T-helper 1 cell (primary cell): ENCODE measurements at regions not wholly inside any gene's neighbourhood (a gene's known extent, or its start where the extent isn't known, plus 50 kb on each side); places are given as distances from the start of the nearest gene placed in this dataset.
"Not testable (repeated sequence)": the region's sequence is repeated elsewhere in the genome, so short reads cannot be mapped to it uniquely, and the experiment has no call there.

ENCODE experiments used
- DNase-seq, 5 donors: peaks; one replicate each; pipeline ENCODE4 v3.0.0-alpha.2; 2012 to 2020

DNA sequence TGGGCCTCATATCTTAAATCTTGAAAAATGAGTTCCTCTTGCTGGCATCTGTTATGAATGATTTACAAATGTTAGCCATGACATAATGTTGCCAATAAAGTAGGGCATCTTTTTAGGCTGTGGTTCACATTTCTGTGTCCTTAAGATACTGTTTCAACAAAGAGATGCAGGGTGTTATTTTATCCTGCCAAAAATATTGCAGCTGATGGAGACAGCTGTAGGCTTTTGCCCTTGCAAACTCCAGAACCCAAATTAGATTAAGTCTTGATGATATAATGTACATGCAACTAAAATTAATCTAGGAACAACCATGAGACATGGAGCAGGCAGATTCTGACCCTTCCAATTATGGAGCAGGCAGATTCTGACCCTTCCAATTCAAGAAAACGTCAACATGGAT lies 228.2 kb upstream of the GRIN3A start:
- DNase-seq, result no peak

DNA sequence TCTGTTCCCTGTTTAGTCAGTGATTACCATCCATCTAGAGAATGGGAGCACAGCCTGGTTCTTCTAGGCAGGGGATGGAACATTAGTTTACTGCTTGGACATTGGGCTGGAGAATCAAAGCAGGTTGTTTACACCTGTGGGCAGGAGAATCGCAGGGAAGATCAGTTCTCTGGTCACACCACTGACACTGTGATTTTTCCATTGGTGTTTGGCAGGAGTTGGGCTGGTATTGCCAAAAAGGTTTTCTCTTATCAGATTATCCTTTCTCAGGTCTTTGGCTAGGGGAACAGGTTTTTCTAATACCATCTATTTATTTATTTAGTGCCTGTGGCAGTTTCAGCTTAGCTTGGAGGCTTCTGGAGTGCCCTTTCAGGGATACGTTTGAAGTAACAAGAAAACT lies 219.3 kb upstream of the GRIN3A start:
- no peak for DNase-seq

DNA sequence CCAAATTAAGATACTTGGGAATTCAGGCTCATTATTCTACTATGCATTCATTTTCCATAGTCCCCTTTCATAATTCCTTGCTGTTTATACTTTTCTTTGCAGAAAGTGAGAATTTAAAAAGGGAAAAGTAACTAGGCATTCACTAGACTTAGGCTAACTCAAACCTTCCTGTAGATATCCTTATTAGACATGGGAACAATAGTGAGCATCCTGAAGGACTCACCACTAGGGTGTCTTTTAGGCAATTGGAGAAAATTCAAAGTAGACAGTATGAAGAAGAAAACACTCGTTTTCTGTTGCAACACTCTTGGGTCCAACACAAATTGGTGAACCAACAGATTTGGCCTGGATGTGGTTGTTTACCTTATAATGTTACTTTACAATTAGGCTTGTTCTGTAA lies 213.2 kb upstream of the GRIN3A start:
- DNase-seq, result no peak

DNA sequence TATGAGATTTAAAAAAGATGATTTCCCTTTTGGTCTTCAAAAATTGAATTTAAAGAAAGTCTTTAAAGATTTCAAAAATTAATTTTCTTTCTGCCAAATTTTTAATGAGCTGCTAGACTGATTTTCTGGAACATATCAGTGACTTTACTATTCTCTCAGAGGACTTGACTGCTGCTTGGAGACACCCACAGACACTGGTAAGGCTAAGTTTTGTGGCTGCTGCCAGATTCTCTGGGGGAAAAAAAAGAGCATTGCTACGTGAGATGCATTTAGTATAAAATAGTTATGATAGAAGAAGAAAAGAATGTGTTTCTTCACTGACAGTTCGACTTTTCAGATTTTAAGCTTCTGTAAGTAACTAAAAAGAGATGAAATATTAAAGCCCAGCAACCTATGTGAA lies 193.3 kb upstream of the GRIN3A start:
- DNase-seq, result no peak

DNA sequence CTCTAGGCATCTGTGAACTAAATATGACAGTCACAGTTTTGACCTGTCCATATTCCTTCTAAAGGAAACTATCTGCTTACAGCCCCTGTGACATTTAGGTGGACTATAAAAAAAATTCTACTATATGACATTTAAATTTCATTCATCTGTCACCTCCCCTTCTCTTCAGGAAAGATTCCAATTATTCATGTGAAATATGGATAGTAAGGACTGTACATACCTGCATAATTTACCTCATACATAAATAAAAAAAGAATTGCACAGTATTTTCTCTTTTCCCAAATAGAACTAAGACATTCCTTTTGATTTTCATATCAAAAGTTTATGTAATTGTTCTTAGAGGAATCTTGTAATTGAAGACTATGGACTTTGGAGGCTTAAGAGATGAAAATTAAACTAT lies 192.3 kb upstream of the GRIN3A start:
- no peak for DNase-seq

DNA sequence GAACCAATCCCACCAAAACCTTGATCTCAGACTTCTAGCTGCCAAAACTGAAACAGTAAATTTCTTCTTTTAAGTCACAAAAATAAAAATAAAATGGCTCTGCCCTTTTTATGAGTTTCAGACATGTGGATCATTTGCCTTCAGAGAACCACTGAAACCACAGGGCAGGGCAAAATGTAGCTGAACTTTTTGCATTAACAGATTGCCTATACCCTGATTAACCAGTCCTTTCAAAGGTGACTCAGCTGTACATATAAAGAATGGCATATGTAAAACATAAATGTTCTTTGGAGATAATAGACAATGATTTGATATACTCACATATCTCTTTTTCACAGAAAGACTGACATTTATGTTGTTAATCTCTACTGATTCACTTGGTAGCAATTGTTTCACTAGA lies 187.1 kb upstream of the GRIN3A start:
- DNase-seq, result no peak

DNA sequence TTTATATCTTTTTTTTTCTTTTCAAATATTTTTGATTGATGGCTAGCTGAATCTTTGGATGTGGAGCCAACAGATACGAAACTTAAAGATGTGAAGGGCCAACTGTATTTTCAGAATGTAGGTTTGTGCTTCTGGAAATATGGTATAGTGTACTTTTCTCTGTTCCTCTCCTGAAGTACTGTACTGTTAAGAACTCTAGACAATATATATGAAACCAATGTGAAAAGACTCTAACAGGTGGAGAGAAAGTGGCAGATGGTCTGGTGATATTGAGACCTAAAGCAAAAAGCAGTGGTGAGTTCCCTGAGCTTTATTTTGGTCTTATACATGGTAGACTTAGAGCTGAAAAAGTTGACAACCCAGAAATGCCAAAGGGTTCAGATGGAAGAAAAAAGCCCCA lies 185.0 kb upstream of the GRIN3A start:
- DNase-seq, result no peak

DNA sequence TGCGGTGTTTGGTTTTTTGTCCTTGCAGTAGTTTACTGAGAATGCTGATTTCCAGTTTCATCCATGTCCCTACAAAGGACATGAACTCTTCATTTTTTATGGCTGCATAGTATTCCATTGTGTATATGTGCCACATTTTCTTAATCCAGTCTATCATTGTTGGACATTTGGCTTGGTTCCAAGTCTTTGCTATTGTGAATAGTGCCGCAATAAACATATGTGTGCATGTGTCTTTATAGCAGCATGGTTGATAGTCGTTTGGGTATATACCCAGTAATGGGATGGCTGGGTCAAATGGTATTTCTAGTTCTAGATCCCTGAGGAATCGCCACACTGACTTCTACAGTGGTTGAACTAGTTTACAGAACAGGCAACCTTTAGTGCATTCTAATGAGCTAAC lies 178.5 kb upstream of the GRIN3A start:
- not testable (repeated sequence) for DNase-seq

DNA sequence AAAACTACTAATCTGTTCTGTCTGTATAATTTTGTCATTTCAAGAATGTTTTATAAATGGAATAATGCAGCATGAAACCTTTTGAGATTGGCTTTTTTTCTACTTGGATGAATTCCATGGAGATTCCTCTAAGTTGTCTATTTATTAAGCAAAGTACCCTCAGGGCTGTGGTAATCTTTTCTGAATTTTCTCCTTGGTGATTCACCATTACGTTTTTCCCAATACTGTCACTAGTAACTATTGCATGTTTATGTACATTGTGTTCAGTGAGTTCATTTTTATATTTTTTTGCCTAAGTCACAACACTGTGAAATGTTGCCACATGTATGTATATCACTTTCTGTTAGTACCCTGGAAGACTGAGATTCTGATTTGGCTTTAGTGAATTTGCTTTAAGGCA lies 177.0 kb upstream of the GRIN3A start:
- no peak for DNase-seq

DNA sequence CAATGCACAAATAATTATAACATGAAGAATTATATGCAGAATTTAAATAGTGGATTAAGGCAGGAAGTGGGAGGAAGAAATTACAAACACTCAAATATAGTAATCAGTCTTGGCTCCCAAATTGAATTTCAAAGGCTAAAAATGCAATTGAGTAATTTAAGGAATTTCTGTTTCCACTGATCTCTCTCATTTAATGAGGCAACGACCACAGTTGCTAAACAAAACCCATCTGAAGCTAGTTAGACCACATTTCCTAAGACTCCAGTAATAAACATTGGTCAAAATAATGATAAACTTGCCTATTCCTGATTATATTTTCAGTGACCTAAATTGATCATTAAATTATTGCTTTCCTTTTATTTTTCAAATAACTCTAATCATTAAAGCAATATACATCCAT lies 174.3 kb upstream of the GRIN3A start:
- no peak for DNase-seq

DNA sequence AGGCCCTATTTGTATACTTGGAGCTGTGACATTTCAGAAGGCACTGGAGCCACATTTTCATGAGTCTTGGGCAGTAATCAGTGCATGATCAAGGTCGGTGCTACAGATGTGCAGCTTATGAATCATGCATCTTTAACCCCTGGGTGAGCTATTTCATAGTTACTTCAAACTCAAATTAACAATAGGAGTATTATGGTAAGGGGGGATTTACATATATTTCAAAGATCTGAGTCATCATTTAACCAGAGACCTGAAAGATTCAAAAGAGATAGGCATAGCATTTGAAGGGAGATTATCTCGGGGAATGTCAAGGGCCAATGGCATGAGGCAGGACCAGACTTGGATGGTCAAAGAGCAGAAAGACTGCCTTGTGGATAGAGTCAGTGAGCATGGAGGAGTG lies 169.0 kb upstream of the GRIN3A start:
- DNase-seq, result no peak

DNA sequence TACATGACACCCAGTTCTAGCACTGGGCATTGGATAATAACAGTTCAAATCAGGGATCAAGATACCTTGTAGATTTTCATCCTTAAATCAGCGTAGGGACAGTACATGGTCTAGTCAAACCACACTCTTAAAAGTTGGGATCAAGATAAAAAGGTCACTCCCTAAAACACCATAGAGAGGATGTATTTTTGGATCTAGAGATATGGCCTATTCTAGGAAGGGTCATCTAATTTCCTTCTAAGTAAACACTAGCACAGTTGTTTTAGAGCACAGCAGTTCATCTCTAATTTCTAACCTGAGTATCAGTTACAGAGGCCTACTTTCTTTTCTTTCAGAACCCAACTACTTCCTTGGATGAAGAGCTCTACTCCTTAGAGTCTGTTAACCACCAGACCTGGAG lies 166.4 kb upstream of the GRIN3A start:
- DNase-seq, result no peak

DNA sequence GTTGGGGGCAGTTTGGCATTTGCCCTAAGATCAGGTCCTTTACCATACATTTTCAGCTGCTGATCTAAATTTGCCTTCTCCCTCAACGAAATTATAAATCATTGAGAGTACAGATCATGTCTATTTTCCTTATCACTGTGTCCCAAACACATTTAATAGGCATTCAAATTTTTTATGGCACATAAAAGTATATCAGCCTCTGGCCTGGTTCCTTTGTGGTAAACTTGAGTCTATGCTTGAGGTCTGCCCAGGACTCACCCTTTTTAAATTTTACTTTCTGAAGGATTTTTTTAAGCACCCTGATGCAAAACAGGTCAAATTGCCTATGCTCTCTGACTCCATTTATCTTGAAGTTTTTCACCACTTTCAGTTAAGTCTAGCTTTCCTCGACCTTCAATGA lies 163.6 kb upstream of the GRIN3A start:
- DNase-seq, result no peak

DNA sequence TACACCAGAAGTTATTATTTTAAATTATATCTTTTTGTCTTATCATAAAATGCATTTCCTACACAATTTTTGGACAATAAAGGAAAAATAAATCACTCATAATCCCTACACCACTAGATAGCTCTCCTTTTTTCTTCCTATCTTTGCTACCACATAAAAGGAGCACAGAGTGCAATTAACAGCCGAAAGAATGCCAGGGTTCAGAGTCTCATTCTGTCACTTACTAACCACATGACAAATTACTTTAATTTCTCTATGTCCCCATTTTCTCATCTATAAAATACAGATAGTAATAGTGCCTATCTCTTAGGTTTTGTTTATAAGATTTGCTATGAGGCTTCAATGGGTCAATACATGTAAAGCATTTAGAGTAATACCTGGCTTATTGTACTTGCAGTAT lies 158.7 kb upstream of the GRIN3A start:
- DNase-seq, result no peak

DNA sequence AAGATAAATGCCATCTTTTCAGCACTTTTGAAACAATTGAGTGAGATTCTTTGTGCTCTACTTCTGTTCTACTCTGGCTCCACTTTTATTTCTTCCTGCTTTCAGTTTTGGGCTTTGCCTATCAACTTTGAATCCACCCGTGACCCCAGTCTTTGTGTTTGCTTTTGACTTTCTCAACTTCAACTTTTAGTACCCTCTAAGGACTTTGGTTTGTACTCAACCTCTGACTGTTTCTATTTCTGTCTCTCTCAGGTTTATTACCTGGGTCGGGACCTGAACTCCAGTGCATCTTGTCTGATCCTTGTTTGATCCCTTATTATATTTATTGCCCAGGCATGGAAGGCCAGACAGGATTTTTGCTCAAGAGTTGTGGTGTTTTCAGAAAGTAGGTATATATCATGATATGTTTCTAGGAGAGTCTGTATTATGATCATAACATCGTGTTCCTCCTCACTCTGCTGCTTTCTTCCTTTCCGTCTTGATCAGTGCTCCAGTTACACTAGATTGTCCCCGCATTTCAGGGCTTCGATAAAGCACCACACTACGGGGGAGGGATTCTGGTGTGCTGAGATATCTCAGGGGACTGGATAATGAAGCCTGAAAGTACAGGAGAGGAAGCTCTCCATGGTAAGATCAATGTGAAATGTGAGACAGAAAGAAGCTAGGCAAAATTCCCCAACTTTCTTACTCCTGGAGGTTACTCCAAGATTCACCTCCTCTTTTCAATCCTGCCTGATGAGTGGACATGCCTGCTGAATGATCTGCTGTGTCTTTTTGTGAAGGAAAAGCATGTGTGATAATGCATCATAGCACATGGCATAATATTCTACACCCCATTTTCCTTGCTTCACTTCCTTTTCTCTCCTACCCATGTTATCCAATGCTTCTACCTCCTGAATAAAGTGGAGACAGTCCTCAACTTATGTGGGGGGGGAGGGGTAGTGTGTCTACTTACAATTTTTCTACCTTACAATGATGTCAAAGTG lies 155.5 kb upstream of the GRIN3A start:
- DNase-seq, result no peak

DNA sequence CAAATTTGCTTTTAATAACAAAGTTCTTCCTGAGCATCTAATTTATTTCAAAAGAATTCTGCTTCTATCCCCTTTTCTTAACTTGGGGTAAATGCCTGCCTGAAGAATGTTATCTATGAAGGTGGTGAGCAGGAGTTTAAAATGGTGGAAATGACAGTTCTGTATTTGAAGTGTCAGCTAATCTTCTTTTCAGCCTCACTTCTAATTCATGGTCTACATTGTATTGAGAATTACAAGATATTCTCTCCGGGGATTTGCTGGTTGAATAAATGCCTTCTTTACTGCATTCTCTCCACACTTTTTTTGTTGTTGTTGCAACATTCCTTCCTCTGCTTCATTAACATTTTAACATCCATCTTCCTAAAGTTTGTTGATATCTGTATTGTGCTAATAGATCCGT lies 143.1 kb upstream of the GRIN3A start:
- DNase-seq, result no peak

DNA sequence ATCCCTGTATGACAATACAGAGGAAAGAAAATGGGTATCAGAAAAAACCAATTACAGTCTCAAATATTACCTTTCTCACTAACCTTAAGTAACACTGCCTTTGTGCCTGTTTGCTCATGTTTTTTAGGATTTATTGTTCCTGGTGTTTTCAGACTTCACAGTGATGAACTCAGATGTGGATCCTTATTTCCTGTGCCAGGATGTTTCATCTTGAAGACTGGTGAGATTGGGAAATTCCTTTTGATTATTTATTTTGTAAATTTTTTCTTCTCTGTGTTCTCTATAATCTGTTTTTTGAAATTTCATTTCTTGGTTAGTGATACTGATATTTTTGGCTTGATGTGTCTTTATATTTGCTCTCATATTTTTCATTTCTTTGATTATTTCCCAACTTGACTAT lies 142.4 kb upstream of the GRIN3A start:
- no peak for DNase-seq

DNA sequence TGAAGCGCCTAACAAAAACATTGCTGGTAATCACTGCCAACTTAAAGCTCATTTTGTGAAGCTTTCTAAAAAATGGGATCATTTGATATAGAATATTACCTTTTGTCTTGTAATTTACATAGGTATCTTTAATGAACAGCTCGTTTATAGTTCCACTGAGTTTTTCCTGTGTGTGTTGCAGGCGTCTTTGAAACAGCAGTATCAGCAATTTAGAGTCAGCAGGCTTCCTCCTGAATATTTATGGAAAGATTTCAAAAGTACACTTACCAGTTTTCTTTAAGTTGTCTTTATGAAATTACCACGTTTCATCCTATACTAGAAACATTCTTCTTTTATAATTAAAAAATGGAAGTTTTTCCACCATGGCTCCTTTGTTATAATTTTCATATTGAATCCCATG lies 140.3 kb upstream of the GRIN3A start:
- DNase-seq, result no peak

DNA sequence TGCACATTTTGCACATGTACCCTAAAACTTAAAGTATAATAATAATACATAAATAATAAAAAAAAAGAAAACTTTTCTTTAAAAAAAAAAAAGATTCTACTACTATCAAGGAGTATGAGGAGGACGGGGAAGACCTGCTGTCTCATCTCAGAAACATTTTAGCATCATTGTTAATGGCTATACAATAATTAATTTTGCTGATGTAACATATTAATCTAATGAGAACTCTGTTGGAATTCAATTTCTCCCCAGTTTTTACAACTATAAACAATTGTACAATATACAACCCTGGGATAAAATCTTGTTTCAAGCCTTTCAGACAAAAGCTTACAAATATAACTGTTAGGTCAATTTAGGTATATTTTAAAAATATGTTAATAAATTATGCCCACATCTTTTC lies 139.0 kb upstream of the GRIN3A start:
- no peak for DNase-seq

DNA sequence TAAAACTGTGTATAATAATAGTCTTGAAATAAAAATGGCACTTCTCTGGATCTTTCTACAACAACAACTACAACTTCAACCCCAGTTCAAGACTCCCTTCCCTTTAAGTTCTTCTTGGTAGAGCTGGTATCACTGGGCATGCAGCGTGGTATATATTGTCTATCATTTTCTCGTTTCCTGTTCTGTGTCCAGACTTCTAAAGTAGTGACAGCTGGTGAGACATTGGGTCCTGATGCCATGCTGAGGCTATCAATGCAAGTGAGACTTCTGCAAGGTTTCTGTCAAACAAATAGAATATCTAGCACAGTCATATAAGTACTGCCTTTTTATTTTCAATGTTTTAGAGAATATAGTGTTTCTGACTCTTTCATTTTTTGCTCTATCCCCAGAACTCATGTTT lies 123.0 kb upstream of the GRIN3A start:
- DNase-seq, result no peak

DNA sequence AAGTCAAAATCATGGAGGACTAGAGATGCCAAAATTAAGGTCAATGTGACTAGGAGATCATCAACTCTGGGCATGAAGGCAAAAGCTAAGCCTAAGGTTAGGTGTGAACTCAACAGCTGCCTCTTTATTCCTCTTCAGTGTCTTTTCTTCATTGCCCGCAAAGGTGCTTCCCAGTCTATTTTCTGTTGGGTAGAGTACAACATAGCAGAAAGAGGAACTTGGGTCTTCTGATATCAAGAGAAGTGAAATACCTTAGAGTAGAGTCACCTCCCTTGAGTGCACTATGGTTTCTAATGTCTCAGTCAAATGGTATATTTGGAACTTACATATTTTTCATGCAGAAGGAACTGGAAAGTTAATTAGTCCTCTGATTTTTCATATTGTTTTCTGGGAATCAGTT lies 122.5 kb upstream of the GRIN3A start:
- DNase-seq, result no peak

DNA sequence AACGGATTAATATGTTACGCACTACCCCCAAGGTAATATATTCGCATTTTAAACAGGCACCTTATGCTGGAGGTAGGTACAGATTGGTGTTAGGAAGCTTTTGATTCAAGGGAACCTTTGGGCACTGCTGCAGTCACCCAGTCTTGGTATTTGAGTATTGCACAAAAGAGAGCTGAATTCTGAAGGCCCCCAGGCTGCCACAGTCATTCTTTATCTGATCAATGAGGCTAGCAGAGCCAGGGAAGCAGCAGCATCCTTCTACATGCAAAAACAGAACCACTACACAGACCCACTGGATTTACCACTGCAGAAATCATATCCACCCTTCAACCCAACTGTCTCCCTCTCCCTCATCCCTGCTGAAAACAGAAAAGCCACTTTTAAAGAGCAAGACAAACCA lies 121.2 kb upstream of the GRIN3A start:
- no peak for DNase-seq

DNA sequence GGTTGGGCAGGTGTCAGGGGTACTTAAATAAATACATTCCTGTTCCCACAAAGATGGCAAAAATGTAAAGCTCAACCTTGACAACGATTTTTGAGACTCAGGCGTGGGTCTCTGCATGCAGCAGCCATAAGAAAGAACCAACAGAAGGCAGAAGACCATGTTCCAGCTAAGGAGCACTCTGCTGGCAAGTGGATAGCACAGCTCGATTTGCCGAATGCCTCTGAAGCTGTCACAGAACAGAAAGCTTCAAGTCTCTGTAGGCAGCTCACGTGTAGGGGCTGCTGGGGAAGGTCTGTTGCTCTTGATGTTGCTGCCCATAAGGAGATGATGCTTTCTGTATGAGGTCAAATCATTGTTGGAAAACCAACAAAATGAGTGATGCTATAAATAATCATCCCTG lies 119.6 kb upstream of the GRIN3A start:
- no peak for DNase-seq

DNA sequence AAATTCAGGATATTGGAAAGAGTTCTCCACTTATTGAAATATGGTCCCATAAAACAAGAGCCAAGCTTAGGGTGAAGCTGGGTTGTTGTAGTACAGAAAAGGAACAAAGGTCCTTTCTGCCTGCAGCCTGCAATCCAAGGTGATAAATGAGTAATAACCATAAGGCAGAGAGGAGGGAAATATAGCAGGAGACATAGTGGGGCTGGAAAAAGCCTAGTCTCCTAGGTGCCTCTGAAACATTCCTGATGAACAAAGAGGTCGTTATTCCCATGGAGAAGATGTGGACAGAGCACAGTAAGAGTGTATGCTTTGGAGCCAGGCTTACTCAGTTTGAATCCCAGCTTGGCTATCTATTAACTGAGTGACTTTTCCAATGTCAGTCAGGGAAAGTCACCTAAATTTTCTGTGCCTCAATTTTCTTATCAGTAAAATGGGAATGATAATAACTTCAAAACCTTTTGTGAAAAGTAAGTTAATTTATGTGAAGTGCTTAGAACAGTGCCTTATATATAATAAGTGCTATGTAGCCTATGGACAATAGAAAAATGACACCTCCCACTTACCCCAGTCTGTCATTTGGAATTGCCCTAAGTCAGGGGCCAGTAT lies 110.8 kb upstream of the GRIN3A start:
- no peak for DNase-seq

DNA sequence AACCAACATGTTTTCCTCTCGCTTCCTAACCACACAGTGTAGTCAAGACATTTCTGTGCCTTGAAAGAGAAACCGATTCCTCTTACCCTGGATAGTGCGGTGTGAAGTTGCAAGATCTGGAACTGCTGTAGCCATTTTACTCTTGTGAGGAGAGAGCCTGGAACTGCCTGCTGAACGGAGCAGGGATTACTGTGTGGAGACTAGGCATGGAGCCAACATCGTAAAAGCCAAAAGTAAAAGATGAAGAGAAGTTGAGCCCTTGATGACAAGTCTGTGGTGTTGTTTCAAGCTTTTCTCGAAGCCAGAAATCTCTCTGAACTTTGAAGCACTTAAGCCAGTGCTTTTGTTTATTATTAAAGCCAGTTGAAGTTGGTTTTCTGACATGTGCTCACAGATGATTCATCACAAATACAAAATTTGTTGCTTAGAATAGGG lies 110.1 kb upstream of the GRIN3A start:
- DNase-seq, result no peak
